ENCODE measurements at regions not wholly inside any gene's neighbourhood (a gene's known extent, or its start where the extent isn't known, plus 50 kb on each side); places are given as distances from the start of the nearest gene placed in this dataset.

- no peak for TF ChIP-seq MTF1 (CRISPR knock-in tag; IDR thresholded peaks at IDR 0.05; ENCODE audit: borderline replicate concordance)
- no peak for TF ChIP-seq HDAC6 (IDR thresholded peaks at IDR 0.05; ENCODE audit: low read depth, low read length)
- no peak for TF ChIP-seq ZNF124 (CRISPR knock-in tag; IDR thresholded peaks at IDR 0.05)
- TF ChIP-seq ZNF24 (IDR thresholded peaks at IDR 0.05): no peak
- TF ChIP-seq, protein P1, sequence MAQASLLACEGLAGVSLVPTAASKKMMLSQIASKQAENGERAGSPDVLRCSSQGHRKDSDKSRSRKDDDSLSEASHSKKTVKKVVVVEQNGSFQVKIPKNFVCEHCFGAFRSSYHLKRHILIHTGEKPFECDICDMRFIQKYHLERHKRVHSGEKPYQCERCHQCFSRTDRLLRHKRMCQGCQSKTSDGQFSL (CRISPR knock-in tag; IDR thresholded peaks at IDR 0.05): no peak
- TF ChIP-seq, protein P1 (tag; IDR thresholded peaks at IDR 0.05): no peak
- no peak for TF ChIP-seq POLR2A (conservative IDR thresholded peaks at IDR 0.05)
- no peak for TF ChIP-seq KAT7 (CRISPR knock-in tag; IDR thresholded peaks at IDR 0.05; ENCODE audit: borderline replicate concordance)
- no peak for TF ChIP-seq CREM (IDR thresholded peaks at IDR 0.05; ENCODE audit: low read depth)
- TF ChIP-seq POLR2AphosphoS5 (IDR thresholded peaks at IDR 0.05; ENCODE audit: control insufficient read depth, insufficient read depth, low read depth, low read length): no peak
- TF ChIP-seq PHB (CRISPR knock-in tag; IDR thresholded peaks at IDR 0.05): no peak
Measured at GRCh38 chr21:27606422-27606821, 639.5 kb upstream of the ADAMTS5 start.
